Inferior parietal cortex (tissue), 1 donor: ENCODE measurements at regions not wholly inside any gene's neighbourhood (a gene's known extent, or its start where the extent isn't known, plus 50 kb on each side); places are given as distances from the start of the nearest gene placed in this dataset.
A peak's percentile ranks its signal among the peaks of the same experiment; 100 is the strongest.

Experiments
- DNase-seq: peaks from one replicate; pipeline ENCODE4 v3.0.0-alpha.2; 2016; ENCODE audit errors: extremely low spot score

DNA sequence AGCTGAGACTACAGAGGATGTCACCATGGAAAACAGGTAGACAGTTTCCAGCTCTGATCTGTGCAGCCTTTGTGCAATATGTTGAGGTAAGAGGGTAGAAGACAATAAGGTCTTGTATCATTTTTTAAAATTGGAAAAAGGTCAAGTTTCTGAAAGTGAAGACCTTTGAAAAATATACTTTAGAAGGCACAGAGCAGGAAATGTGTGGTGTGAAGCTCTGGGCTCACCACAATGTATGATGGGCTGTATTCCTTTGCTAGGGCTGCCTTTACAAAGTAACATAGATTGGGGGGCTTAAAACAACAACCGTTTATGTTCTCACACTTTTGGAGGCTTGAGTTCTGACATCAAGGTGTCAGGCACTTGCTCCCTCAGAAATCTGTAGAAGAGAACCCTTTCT lies 514.3 kb upstream of the JARID2 start:
- no peak for DNase-seq

DNA sequence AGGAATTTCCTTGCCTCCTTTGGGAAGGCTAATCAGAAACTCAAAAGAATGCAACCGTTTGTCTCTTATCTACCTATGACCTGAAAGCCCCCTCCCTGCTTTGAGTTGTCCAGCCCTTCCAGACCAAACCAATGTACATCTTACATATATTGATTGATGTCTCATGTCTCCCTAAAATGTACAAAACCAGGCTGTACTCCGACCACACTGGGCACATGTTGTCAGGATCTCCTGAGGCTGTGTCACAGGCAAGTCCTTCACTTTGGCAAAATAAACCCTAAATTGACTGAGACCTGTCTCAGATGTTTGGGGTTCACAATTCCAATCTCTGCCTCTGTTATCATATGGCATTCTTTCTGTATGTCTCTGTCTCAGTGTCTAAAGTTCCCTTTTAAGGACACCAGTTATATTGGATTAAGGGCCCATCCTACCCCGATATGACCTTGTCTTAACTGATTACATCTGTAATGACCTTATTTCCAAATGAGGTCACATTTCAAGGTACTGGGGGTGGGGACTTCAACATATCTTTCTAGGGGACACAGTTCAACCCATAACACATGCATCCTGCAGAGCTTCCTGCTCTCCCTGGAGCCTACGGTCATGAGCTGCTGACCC lies 513.5 kb upstream of the JARID2 start:
- no peak for DNase-seq

DNA sequence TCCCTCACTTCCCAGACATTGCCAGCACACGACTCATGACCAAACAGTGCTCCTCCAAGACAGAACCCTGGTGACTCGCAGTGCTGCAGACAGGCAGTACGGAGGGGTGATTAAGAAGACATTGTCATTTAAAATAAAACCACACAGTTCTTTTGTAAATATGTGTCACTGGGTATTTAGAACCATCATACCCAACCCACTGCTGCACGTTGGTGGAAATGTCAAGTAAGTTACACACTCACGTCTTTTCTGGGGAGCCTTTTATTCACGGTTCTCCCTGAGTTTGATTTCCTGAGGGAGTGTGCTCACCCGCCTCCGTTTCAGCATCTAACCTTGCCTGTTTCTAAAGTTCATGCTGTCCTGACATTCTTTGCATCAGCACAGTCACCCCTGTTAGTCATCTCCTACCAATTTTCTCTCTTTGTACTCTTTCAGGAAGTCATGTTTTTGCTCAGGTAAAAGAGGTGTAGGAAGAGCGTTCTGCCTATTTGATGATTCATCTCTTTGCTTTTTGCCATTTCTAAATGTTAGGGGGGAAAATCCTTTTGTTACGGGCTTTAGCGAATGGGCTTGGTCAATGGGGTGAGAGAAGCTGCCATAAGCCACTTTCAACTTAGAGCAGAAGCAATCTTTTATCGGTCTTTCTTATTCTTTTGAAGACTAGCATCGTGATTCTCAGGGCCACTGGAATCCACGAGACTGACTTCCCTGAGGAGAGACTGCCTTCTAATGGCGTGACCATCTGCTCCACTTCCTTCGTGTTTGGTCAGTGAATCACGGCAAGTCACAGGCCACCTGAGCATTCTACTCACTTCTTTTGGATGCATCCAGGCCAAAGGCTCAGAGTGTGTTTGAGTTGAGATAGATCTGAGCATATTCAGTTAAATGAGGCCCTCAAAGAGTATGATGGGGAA lies 512.8 kb upstream of the JARID2 start:
- no peak for DNase-seq

DNA sequence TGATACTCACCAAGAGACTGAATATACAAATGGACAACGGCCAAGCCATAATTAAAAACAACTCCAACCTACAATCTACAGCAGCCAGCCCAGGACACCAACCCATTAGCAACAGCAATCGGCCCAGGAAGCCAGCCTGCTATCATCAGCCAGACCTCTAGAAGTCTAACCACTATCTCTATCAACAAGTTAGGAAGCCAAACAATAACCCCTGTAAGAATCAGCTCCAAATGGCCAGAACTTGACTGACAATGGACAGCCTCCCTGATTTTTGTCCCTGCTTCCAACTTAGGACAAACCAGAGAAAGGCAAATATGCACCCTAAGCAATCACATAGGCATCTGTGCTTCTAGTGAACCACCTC lies 511.8 kb upstream of the JARID2 start:
- no peak for DNase-seq

DNA sequence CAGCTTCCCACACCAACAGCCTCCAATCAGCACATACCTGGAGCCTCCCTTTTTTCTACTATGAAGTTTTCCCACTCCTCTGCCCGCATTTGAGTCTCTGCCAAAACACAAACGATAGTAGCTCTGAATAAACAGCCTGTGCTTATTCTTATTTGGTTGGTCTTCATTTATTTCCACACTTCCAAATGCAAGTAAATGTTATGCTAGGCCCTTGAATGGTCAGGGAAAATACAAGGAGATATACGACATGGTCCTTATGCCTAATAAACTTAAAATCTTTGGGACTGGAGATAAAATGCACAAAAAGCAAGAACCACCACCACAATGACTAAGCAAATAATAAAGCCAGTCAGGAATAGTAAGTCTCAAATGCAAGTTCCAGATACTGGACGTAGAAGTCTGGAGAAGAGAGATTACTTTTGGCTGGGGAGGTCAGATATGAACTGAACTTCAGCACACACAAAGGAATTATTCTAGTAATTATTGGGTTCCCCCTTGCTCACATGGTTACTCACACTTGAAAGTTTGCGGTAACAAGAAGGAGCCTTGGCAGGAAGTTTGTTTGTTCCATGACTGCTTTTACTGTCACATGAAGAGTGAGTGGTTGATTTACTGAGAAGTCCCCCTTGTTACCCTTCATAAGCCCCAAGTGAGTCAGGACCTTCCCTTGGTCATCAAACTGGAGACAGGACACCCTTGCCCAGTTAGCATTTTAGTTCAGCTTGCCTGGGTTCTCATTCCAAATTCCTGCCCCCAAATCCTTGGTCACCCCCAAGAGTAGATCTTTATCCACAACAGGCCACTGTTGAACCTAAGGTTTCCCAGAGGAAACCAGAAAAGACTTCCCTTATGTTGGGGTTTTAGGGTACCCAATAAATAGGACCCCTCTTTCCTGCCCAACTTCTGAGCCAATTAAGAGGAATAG lies 511.2 kb upstream of the JARID2 start:
- DNase-seq = peak; percentile 57

DNA sequence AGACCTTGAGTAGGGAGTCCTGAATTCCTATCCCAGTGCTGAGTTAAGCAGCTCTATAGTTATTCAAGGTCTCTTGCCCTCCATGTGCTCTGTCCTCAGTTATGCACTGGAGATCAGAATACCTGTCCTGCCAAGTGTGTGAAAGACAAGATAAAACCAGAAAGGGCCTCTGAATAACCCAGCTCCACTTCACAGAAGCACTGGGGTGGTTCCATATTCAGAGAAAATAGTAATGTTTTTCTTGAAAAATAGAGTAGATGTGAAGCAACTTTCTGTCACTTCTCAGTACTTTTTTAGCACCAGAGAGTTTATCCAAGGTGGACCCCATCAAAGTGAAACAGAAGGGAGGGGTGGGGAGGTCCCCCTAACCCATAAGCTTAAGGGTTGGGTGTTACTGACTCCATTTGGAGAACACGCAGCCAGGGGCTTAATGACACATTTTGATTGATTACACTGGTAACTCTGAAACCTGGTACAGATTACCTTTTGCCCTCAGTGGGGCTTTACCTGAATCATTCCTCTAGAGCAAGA lies 509.8 kb upstream of the JARID2 start:
- DNase-seq = no peak

DNA sequence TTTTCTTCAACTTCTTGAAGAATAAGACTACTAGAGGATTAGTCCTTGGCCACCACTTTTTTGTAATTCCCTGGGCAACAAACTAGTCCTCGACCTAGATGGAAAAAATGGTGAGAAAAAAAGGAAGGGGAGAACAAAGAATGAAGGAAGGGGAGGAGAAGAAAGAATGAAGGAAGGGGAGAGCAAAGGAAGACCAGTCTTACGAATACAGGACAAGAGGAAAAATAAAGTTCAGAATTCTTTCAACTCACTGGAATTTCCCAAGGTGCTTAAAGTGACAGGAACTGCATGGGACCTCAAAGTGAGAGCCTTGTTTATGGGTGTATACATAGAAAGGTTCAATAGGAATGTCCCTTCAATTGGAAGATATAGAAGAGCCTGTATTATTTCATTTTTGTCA lies 509.3 kb upstream of the JARID2 start:
- DNase-seq = no peak

DNA sequence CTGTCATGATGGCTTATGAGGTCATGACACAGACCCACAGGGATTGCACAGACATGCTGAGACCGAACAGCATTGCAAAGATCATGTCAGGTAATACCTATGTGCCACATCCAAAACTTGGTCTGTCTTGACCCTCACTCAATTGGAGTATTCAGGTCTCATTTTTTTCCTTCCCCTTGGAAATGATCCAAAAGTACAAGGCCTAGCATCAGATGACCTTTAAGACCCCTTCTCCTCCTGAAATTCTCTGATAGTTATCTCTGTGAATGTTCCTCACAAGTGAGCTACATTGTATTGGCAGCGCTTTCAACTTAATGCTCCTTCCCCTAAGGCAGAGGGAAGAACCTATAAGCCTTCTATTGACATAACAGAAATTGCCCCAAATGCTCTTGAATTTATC lies 507.4 kb upstream of the JARID2 start:
- no peak for DNase-seq

DNA sequence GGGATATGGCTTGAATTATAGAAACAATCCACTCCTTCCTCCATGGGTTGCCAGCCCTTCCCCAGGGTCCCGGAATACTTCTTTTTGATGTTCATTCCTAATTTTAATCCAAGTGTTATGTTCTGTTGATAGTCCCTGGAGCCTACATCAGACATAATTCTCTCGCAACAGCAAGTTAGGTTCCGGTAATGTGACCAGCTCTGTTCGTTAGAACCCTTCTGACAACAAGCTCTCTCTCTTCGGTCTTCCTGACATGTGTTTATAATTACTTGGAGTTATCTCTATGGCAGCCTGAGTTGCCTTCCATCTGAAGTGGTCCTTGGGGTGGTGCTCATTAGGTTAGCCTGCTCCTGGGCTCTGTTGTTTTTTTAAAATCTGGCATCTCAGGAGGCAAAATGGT lies 506.9 kb upstream of the JARID2 start:
- DNase-seq = no peak

DNA sequence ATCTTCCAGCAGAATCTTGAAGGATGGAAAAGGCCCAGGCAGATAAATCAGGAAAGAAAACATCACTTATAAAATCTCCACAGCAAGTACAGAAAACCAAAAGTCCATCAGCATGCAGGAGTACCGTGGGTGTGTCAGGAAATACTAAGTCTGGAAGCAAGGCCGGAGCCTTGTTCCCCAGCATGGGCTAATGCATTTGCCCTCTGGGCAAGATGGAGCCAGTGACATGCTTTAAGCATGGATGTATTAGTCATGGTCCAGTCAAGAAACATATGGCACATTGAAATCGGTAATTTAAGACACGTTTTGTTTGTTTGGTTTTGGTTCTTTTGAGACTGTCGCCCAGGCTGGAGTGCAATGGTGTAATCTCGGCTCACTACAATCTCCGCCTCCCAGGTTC lies 506.0 kb upstream of the JARID2 start:
- no peak for DNase-seq

DNA sequence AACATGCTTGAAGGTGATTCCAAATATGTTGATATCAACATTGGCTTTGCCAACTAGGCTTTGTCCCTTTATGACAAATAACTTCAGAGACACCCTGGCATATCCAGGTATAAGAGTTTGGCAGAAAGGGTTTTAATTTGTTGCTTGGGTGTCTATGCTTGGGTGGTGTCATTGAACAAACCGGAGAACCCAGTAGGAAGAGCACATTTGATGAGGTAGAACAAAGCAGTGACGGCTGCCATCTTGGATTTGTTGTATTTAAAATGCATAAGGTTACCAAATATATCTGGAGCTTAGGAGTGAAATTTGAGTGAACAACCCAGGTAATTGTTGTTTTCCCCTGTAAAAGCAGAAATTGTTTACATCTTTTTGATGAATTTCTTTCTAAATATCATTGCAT lies 503.7 kb upstream of the JARID2 start:
- DNase-seq = no peak

DNA sequence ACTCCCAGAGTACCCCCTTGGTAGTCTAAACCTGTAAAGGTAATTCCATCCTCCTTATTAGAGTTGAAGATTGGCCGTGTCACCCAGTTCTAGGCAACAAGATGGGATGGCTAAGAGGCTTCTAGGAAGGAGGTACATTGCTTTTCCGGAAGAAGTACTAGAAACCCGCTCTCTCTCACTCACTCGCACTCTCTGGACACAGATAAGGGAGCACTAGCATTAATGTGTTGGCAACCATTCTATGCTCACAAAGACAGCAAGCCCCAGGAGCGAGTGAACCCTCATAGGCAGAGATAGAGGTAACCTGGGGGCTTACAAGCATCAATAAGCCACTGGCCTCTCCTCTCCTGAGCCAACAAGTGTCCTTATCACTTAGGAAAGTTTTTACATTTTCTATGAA lies 503.2 kb upstream of the JARID2 start:
- DNase-seq = no peak

DNA sequence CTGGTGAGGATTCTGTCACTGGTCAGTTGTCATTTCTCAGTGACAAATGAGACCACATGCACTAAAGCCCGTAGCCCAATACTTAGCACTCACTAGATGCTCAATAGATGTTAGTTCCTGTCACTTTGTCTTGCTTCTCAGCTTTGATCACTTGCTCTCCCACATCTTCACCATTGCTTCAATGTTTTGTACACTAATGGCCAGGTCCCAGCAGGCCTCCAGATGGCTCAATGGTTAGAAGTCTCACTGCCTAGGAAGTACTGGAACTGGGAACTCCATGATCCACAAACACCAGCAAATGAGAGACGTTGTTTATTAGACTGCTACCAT lies 502.8 kb upstream of the JARID2 start:
- DNase-seq = no peak

DNA sequence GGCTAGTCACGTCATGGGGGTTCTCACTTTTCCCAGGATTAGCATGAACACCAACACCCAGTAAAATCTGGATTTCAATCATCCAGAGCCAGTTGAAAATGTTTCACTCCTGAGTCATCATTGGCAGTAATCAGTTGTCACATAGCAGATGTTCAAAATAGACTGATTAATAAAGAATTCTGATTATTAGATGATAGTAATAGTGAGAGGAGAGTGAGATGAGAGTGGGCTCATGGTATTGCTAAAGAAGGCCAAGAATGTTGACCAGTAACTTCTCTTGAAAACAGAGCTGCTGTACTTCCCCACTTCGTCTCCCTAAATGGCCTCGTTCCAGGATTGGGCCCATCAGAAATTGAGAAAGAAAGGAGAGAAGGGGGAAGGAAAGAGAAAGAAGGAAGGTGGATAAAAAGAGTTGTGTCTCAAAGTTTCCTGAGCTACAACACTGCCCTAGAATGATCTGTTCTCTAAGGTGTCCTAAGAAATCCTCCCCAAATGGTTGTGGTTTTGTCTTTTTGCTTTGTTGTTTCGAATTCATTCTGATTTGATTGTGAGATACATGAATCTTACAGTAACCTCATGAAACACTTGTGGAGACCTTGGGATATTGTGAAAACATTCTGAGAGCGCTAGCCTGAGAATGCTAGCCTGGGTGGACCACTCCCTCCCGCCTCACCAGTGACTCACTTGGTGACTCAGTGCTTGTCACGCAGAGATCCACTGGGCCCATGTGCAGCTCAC lies 502.2 kb upstream of the JARID2 start:
- no peak for DNase-seq

DNA sequence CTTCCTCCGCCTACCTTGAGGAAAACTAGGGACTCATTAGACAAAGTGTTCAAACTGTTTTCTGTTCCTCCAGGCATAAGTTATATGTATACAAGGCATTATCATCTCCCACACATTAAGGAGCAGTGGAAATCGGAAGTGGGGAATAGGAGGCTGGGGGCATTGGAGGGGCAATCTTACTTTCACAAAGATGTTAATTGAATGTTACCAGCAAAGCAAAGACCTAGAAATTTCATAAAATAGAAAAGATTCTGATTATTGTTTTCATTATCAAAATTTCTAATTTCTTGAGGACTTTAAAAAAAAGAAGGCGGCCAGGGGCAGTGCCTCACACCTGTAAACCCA lies 501.7 kb upstream of the JARID2 start:
- DNase-seq = no peak

DNA sequence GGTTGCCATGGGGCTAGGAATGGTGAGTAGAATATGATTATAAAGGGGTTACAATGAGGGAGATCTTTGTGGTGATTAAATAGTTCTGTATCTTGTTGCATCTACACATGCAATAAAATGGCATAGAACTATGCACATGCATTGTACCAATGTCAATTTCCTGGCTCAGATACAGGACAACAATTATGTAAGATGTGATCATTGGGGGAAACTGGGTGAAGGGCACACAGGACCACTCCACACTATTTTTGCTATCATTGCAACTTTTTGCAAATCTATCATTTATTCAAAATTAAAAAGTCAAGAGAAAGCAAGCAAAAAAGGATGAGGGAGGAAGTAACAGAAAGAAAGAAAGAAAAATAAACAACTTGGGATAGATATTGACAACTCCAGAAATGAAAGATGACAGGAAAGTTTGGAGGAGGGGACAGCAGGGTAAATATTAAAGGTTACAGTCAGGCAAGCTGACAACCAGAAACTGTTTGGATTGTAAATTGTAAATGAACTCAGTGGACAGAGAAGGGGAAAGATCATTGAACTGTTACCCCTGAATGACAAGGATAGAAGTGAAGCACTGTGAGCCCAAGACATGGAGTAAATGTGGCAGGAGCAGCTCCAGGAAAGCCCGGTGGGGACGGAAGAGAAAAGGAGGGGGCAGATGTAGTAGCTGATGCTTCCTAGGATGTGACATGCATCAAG lies 499.6 kb upstream of the JARID2 start:
- DNase-seq = no peak

DNA sequence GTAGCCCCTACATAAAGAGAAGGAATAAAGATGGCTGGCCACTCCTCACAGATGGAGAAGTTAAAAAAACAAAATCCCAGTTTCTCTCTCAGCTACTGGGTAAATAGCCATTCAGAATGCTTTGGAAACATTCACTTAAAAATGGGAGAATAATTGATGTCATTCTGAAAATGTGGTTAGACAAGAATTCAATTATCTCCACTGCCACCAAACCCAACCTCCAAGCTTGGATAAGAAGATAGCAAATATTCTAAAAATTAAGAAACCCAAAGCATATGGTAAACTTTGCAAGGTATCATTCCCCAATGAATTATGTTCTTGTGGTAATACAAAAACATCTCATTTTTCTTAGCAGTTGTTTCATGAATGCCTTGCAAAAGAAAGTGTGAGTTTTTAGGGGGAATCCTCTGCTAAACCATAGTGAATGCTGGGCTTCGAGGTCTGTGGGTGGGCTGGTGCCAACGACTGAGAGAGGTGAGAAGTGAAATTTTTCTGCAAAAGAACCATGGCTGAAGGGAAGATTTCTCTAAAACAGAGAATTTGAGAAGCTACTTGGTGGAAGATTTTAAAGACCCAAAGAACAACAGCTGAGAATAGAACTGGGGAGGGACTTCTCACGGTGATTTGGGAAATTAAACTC lies 497.9 kb upstream of the JARID2 start:
- no peak for DNase-seq

DNA sequence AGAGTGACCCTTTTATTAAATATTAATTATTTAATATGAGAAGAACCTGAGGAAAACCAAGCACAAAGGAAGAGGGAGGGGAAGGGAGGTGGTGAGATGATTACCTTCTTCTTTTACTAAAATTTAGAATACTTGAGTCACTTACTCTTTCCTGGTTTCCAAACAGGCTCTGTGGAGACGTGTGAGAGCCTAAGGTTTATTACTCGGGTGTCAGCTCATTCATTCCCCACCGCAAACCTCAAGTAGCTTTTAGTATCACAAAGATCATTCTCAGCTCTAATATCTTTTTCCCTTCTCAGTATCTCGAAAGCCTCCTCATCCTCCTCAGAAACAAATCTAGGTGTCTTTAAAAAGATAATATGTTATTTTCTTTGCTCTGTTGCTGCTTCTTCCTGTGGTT lies 497.2 kb upstream of the JARID2 start:
- DNase-seq = no peak

DNA sequence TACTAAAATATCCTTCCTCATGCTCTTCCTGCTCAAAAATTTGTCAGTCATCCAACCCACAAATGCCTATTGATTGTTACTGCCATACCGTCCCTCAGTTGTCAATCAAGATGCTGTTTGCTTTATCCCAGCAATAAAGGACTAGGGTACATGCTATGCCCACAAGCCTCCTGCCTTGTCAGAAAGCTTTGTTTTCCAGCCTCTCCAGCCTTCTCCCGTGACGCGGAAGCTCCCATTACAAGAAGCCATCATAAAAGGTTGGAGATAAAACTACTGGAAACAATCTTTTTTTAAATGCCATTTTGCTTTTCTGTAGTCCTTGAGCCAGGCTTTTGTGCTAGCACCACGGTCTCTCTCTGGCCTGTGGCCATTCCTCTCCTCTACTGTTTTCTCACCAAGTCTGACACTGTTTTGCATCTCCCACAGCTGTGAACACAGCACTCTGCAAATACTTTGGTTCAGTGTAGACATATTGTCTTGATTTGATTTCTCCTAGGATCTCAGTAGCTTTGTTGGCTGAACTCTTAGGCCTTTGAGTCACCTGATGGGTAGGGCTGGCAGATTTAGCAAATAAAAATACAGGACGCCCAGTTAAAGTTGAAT lies 495.7 kb upstream of the JARID2 start:
- DNase-seq = no peak

DNA sequence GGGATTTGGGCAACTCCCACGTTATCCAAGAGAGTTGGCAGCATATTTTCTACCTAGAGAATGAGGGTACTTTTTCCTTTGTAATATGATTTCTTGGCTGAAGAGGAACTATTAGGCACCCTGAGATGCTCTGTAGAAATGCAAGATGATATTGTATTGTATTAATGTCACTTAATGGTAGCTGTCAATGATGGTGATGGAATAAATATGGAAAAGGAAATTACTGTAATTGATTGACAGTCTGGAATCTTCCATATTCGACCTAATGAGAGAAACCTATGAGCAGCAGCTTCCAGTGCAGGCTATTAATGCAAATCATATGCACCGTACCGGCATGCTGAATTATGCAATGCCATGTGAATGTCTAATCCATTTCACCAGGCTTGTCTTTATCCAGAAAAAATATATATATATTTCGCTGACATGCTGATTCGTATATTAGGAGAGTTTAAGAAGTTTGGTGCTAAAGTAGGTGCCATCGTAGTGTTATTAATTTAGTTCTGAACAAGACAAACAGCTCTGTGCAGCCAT lies 494.2 kb upstream of the JARID2 start:
- no peak for DNase-seq
